Pancreas (tissue), 10 donors: ENCODE measurements at regions not wholly inside any gene's neighbourhood (a gene's known extent, or its start where the extent isn't known, plus 50 kb on each side); places are given as distances from the start of the nearest gene placed in this dataset.

ENCODE experiments used
- ATAC-seq, 4 donors: fragments of 200-7000 bp; cut with Tn5 transposase; one replicate each; pipeline versions ENCODE4 v1.8.0 to v1.9.1; 2020; ENCODE audit warnings: mild to moderate bottlenecking in 4 of 4, moderate library complexity in 4 of 4
- DNase-seq, 6 donors: peaks; one replicate each; pipeline ENCODE4 v3.0.0-alpha.2; 2020
- FAIRE-seq: peaks from 2 replicates; lab custom pipeline; 2012; peaks lifted over from hg19 to GRCh38; lab: Jason Lieb, UNC
- H3K27ac ChIP-seq, 4 donors: fragments of 200-600 bp; sonication (generic); 1 replicate in 3 of 4; 2 replicates in 1 of 4; pipeline versions ENCODE4 v1.5.0 to v1.8.0; 2020
- H3K27me3 ChIP-seq, 4 donors: fragments of 200-600 bp; one replicate each; pipeline ENCODE4 v1.8.0; 2021
- H3K36me3 ChIP-seq, 3 donors: fragments of 200-600 bp; sonication (generic) in 1 of 3; one replicate each; pipeline versions ENCODE4 v1.5.0 to v1.8.0; 2020 to 2021
- H3K4me1 ChIP-seq, 3 donors: fragments of 200-600 bp; one replicate each; pipeline ENCODE4 v1.8.0; 2021
- H3K4me3 ChIP-seq, 4 donors: fragments of 200-600 bp; sonication (generic) in 2 of 4; one replicate each; pipeline versions ENCODE4 v1.5.0 to v1.8.0; 2020 to 2021
- H3K9me3 ChIP-seq, 4 donors: fragments of 200-600 bp; one replicate each; pipeline ENCODE4 v1.8.0; 2021
- CTCF ChIP-seq, 4 donors: fragments of 200-600 bp; sonication (generic) in 3 of 4; IDR thresholded peaks; one replicate each; pipeline versions ENCODE4 v1.5.0 to v1.8.0; 2021; ENCODE audit warnings: antibody characterized with exemption in 4 of 4
- WGBS, 2 donors: extraction: QIAGEN DNeasy Blood & Tissue Kit; methylation state at CpG; one replicate each; pipeline ENCODE4 v1.1.7; 2013; 5-methylcytosine and 5-hydroxymethylcytosine counted together
- intact Hi-C, 3 donors: fragments of 100-400 bp; cut with DNase I; formaldehyde crosslinking; loops; one replicate each; pipeline versions ENCODE4 v1.11.1 to v1.14.2; 2022
- donor health status: healthy with polysubstance abuse.
- donor health status: DM: no; HTN: no; CAD: no; lungs with moderate emphysema.
- donor health status: DM: no; HTN: no; CAD: no.
- donor health status: control.
- donor health status: control.
- donor health status: Bipolar disorder and iron deficiency.
- donor health status: DM: yes; HTN: yes; CAD: no.
- donor health status: DM: no; HTN: no; CAD: no.
- donor health status: DM: no; HTN: no; CAD: no.
- donor health status: DM: yes; HTN: yes; CAD: no.

DNA sequence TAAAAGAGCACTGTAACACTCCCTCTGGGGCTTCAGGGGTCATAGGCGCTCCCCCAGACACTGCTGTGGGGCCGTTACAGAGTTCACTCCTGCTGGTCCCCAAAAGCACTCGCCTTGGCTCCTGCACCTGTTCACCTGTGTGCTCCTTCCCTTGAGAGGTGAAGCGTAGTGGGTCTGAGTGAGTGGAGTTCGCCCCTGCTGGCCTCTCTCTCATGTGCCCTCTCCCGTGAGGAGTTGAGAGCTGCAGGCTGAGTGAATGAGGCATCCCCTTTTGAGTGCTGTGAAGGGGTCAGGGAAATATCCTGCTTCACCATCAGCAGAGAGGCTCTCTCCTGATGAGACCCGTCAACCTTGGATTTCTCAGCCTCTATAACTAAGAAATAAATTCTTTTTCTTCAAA, 134.6 kb upstream of the TUT7 start:
- ATAC-seq: no peak
- WGBS, 2 donors: 77 to 83% methylated on average over 7 of the region's 7 CpGs

GRCh38 chr9:86488345-86488744, 134.1 kb upstream of the TUT7 start:
- intact Hi-C loops: no loop called here
- TF ChIP-seq CTCF (IDR thresholded peaks at IDR 0.05): no peak
- ATAC-seq (no peak), FAIRE-seq (no peak), DNase-seq (no peak)
- H3K4me3 ChIP-seq: no peak overlapping the region
- H3K27ac ChIP-seq: no peak overlapping the region
- no peaks in the 10 kb centered on the region for H3K4me1 ChIP-seq
- H3K36me3 ChIP-seq: no peaks in the 10 kb centered on the region
- H3K9me3 ChIP-seq: no peaks in the 10 kb centered on the region
- 55 to 59% methylated on average over 6 of the region's 6 CpGs for WGBS, 2 donors
- no peaks in the 10 kb centered on the region for H3K27me3 ChIP-seq

More for the DNA sequence above, 134.6 kb upstream of the TUT7 start:
- no peak overlapping the region for H3K27ac ChIP-seq
- intact Hi-C loops: no loop called here
- H3K36me3 ChIP-seq: no peaks in the 10 kb centered on the region
- DNase-seq: no peak
- no peak overlapping the region for H3K4me3 ChIP-seq
- no peaks in the 10 kb centered on the region for H3K4me1 ChIP-seq
- no peaks in the 10 kb centered on the region for H3K27me3 ChIP-seq
- no peak for TF ChIP-seq CTCF (IDR thresholded peaks at IDR 0.05)
- no peaks in the 10 kb centered on the region for H3K9me3 ChIP-seq
- no peak for FAIRE-seq

DNA sequence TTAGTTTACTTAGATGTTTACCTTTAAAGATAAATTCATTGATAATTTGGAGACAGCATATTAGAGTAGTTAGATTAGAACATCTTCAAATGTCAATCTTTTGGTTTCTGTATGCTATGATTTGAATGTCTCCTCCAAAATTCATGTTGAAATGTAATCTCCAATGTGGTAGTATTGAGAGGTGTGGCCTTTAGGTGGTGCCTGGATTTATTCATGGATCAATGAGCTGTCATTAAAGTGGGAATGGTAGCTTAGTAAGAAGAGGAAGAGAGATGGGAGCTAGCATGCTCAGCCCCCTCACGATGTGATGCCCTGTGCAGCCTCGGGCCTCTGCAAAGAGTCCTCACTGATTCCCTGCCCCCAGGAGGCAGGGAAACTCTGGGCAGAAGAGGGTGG, 133.6 kb upstream of the TUT7 start:
- no peak for TF ChIP-seq CTCF (IDR thresholded peaks at IDR 0.05)
- no peaks in the 10 kb centered on the region for H3K27me3 ChIP-seq
- H3K27ac ChIP-seq: no peak overlapping the region
- no peak for ATAC-seq
- H3K9me3 ChIP-seq: no peaks in the 10 kb centered on the region
- no peak for FAIRE-seq
- H3K4me1 ChIP-seq: no peaks in the 10 kb centered on the region
- no peak overlapping the region for H3K4me3 ChIP-seq
- 65 to 72% methylated on average over 2 of the region's 2 CpGs for WGBS, 2 donors
- intact Hi-C loops: no loop called here
- no peaks in the 10 kb centered on the region for H3K36me3 ChIP-seq
- DNase-seq: no peak

DNA sequence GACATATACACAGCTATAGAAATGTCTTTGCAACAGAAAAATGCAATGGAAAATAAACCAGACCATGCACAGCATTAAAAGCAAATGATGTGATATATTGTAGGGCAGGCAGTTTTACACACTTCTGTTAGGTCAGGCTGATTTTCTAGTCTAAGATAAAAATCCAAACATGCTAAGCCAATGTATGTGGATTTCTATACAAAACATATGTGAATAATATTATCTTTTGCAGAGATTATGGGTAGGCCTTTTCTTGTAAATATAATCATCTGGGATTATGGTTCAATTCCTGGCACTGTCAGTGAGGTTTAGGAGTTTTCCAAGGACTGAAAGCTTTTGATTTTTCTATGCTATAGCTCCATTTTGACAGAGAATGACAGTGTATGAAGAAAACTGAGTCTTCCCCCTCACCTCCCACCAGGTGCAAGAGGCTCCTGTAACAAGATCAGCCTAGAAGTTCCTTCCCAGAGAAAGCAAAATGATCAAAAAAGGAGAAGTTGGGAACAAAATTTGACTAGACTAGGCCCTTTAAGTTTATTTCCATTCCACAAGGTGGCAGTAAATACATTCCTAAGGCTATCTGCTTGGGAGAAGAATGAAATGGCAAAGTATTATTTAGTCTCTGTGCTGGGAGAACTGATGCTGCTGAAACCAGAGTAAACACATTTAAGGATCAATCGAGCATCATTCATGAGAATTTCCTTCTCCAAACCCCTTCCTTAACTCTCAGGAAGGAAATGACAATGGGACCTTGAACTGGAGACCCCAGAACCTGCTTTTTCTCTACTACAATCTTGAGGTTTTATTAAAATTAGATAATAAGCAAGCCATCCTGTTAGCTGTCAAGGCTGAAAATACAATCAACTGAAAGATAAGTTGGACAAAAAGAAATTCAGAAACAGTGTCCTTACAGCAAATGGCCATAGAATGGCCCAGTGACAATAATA, 133.0 kb upstream of the TUT7 start:
- Histone ChIP-seq H3K27ac (no peak overlapping the region), H3K4me3 (no peak overlapping the region), H3K4me1 (no peaks in the 10 kb centered on the region), H3K9me3 (no peaks in the 10 kb centered on the region), H3K36me3 (no peaks in the 10 kb centered on the region), H3K27me3 (no peaks in the 10 kb centered on the region)
- WGBS, 2 donors: 2 to 4% methylated on average over 1 of the region's 1 CpG
- no peak for DNase-seq
- ATAC-seq: peak; percentile 60 to 90 (median 85)
- FAIRE-seq: peak; percentile 64
- intact Hi-C loops: no loop called here
- TF ChIP-seq CTCF (IDR thresholded peaks at IDR 0.05): peak in 3 of 4 donors; percentile 41 to 49 (median 45)

- no peak overlapping the region for H3K27ac ChIP-seq
- FAIRE-seq: no peak
- no peak overlapping the region for H3K4me3 ChIP-seq
- ATAC-seq: no peak
- no peak for TF ChIP-seq CTCF (IDR thresholded peaks at IDR 0.05)
- no peaks in the 10 kb centered on the region for H3K36me3 ChIP-seq
- DNase-seq: no peak
- no peaks in the 10 kb centered on the region for H3K27me3 ChIP-seq
- intact Hi-C loops: no loop called here
- no peaks in the 10 kb centered on the region for H3K9me3 ChIP-seq
- no peaks in the 10 kb centered on the region for H3K4me1 ChIP-seq
- 57 to 68% methylated on average over 5 of the region's 5 CpGs for WGBS, 2 donors
These were observed 131.1 kb upstream of the TUT7 start for GRCh38 chr9:86485359-86485758.
